H9 (cell line): ENCODE measurements at regions not wholly inside any gene's neighbourhood (a gene's known extent, or its start where the extent isn't known, plus 50 kb on each side); places are given as distances from the start of the nearest gene placed in this dataset.

Source experiments
- DNase-seq: peaks from one replicate; pipeline ENCODE4 v3.0.0-alpha.2; 2017
- H2AFZ ChIP-seq: one replicate; pipeline ENCODE4 v1.6.1; 2013; ENCODE audit warnings: mild to moderate bottlenecking, low read length, control low read depth, moderate library complexity
- H2AK5ac ChIP-seq: 2 replicates; pipeline ENCODE4 v1.6.1; 2013; ENCODE audit warnings: low read length, control low read depth, mixed read lengths; ENCODE audit not compliant: insufficient read length
- H2BK120ac ChIP-seq: one replicate; pipeline ENCODE4 v1.6.1; 2013; ENCODE audit warnings: low read depth, mild to moderate bottlenecking, low read length, control low read depth, inconsistent platforms; ENCODE audit not compliant: poor library complexity, severe bottlenecking
- H2BK12ac ChIP-seq: 2 replicates; pipeline ENCODE4 v1.6.1; 2013; ENCODE audit warnings: low read length, control low read depth, mixed read lengths, low read depth; ENCODE audit not compliant: insufficient read length
- H2BK15ac ChIP-seq: 2 replicates; pipeline ENCODE4 v1.6.1; 2013; ENCODE audit warnings: low read depth, low read length, control low read depth
- H2BK20ac ChIP-seq: one replicate; pipeline ENCODE4 v1.6.1; 2013; ENCODE audit warnings: low read depth, mild to moderate bottlenecking, low read length, control low read depth, inconsistent platforms; ENCODE audit not compliant: poor library complexity, severe bottlenecking
- H2BK5ac ChIP-seq: 2 replicates; pipeline ENCODE4 v1.6.1; 2013; ENCODE audit warnings: low read length, control low read depth, mixed read lengths; ENCODE audit not compliant: insufficient read length
- H3K14ac ChIP-seq: 2 replicates; pipeline ENCODE4 v1.6.1; 2013; ENCODE audit warnings: low read length, control low read depth; ENCODE audit not compliant: insufficient read depth
- H3K18ac ChIP-seq: 2 replicates; pipeline ENCODE4 v1.6.1; 2013; ENCODE audit warnings: low read depth, mild to moderate bottlenecking, mixed read lengths, low read length, control low read depth; ENCODE audit not compliant: insufficient read length
- H3K23ac ChIP-seq: 2 replicates; pipeline ENCODE4 v1.6.1; 2013; ENCODE audit warnings: low read length, control low read depth, mixed read lengths, low read depth; ENCODE audit not compliant: insufficient read length
- H3K23me2 ChIP-seq: 2 replicates; pipeline ENCODE4 v1.6.1; 2013; ENCODE audit warnings: low read depth, mild to moderate bottlenecking, mixed read lengths, low read length, control low read depth; ENCODE audit not compliant: insufficient read length, poor library complexity, severe bottlenecking
- H3K27ac ChIP-seq: 2 replicates; pipeline ENCODE4 v1.5.1; 2013; ENCODE audit warnings: low read length, control low read depth, mixed read lengths, low read depth; ENCODE audit not compliant: insufficient read length
- H3K27me3 ChIP-seq: 2 replicates; pipeline ENCODE4 v1.6.1; 2013; ENCODE audit warnings: low read length, control low read depth, inconsistent platforms; ENCODE audit not compliant: insufficient read depth
- H3K4ac ChIP-seq: 2 replicates; pipeline ENCODE4 v1.6.1; 2013; ENCODE audit warnings: low read depth, mild to moderate bottlenecking, control low read depth, inconsistent platforms, low read length, moderate library complexity
- H3K4me1 ChIP-seq: 2 replicates; pipeline ENCODE4 v1.6.1; 2013; ENCODE audit warnings: low read length, control low read depth, inconsistent platforms; ENCODE audit not compliant: insufficient read depth
- H3K4me2 ChIP-seq: 2 replicates; pipeline ENCODE4 v1.6.1; 2013; ENCODE audit warnings: low read length, control low read depth, mixed read lengths; ENCODE audit not compliant: insufficient read length, insufficient read depth
- H3K56ac ChIP-seq: 2 replicates; pipeline ENCODE4 v1.6.1; 2013; ENCODE audit warnings: low read depth, mild to moderate bottlenecking, mixed read lengths, low read length, control low read depth; ENCODE audit not compliant: insufficient read length
- H3K79me1 ChIP-seq: 2 replicates; pipeline ENCODE4 v1.6.1; 2013; ENCODE audit warnings: low read depth, mild to moderate bottlenecking, moderate library complexity, low read length, control low read depth, inconsistent platforms; ENCODE audit not compliant: insufficient read depth, poor library complexity, severe bottlenecking
- H3K79me2 ChIP-seq: 2 replicates; pipeline ENCODE4 v1.6.1; 2013; ENCODE audit warnings: low read length, control low read depth, inconsistent platforms; ENCODE audit not compliant: insufficient read depth
- H3K9ac ChIP-seq: 2 replicates; pipeline ENCODE4 v1.6.1; 2013; ENCODE audit warnings: low read length, control low read depth, mixed read lengths; ENCODE audit not compliant: insufficient read length; ENCODE audit errors: extremely low read depth
- H3K9me3 ChIP-seq: one replicate; pipeline ENCODE4 v1.6.1; 2013; ENCODE audit warnings: low read depth, low read length, inconsistent platforms; ENCODE audit not compliant: control insufficient read depth
- H3T11ph ChIP-seq: one replicate; pipeline ENCODE4 v1.6.1; 2013; ENCODE audit warnings: mild to moderate bottlenecking, low read length, control low read depth, inconsistent platforms
- H4K20me1 ChIP-seq: one replicate; pipeline ENCODE4 v1.6.1; 2013; ENCODE audit not compliant: control insufficient read depth, insufficient read length, insufficient read depth
- H4K5ac ChIP-seq: 2 replicates; pipeline ENCODE4 v1.6.1; 2013; ENCODE audit warnings: low read depth, mild to moderate bottlenecking, mixed read lengths, low read length, control low read depth; ENCODE audit not compliant: insufficient read length
- H4K8ac ChIP-seq: replicated peaks from 2 replicates; pipeline ENCODE4 v1.6.1; 2013; ENCODE audit warnings: low read length, control low read depth, mixed read lengths, low read depth; ENCODE audit not compliant: insufficient read length
- H4K91ac ChIP-seq: 2 replicates; pipeline ENCODE4 v1.6.1; 2013; ENCODE audit warnings: low read depth, mild to moderate bottlenecking, moderate library complexity, mixed read lengths, low read length, control low read depth; ENCODE audit not compliant: insufficient read length
- H3K27ac Mint-ChIP-seq, 3 experiments: 2 replicates in 2 of 3; 3 replicates in 1 of 3; pipeline ENCODE4 v1.8.0; 2020 to 2021; ENCODE audit warnings: mixed read lengths in 3 of 3, mild to moderate bottlenecking in 1 of 3, moderate library complexity in 1 of 3
- H3K27me3 Mint-ChIP-seq: 2 replicates; pipeline ENCODE4 v1.8.0; 2021; ENCODE audit warnings: low read depth, mild to moderate bottlenecking, moderate library complexity, mixed read lengths
- H3K36me3 Mint-ChIP-seq, 3 experiments: 2 replicates in 2 of 3; 3 replicates in 1 of 3; pipeline ENCODE4 v1.8.0; 2020 to 2021; ENCODE audit warnings: low read depth in 3 of 3, mixed read lengths in 3 of 3; ENCODE audit not compliant: insufficient read depth in 1 of 3
- H3K4me1 Mint-ChIP-seq, 2 experiments: 2 replicates each; pipeline ENCODE4 v1.8.0; 2020; ENCODE audit warnings: mixed read lengths in 2 of 2
- H3K4me3 Mint-ChIP-seq, 2 experiments: 2 replicates in 1 of 2; 3 replicates in 1 of 2; pipeline ENCODE4 v1.8.0; 2020 to 2021; ENCODE audit warnings: mild to moderate bottlenecking in 2 of 2, mixed read lengths in 2 of 2, moderate library complexity in 1 of 2
- H3K9me3 Mint-ChIP-seq, 2 experiments: 2 replicates in 1 of 2; 3 replicates in 1 of 2; pipeline ENCODE4 v1.8.0; 2020; ENCODE audit warnings: mild to moderate bottlenecking in 2 of 2, mixed read lengths in 2 of 2, moderate library complexity in 1 of 2
- CTCF ChIP-seq: fragments of 200-600 bp; sonication (generic); conservative IDR thresholded peaks from 3 replicates; pipeline ENCODE4 v1.8.0; 2021; ENCODE audit warnings: antibody characterized with exemption, mild to moderate bottlenecking
- WGBS: extraction: QIAGEN DNeasy Blood & Tissue Kit; methylation state at CpG from one replicate; pipeline ENCODE4 v1.1.7; 2013; ENCODE audit warnings: missing lambda C conversion rate, low lambda C conversion rate, mixed read lengths; ENCODE audit not compliant: insufficient read length; ENCODE audit errors: extremely low coverage; 5-methylcytosine and 5-hydroxymethylcytosine counted together

GRCh38 chr20:24048024-24048611 is 59.5 kb upstream of the GGTLC1 start:
- Histone ChIP-seq H3K4me2 (no peak overlapping the region), H3K79me2 (no peaks in the 10 kb centered on the region), H3K14ac (no peak overlapping the region), H4K8ac (no peak overlapping the region), H4K5ac (no peak overlapping the region), H2BK120ac (no peak overlapping the region), H3K23me2 (no peaks in the 10 kb centered on the region), H3K27me3 (no peaks in the 10 kb centered on the region), H3K9ac (no peak overlapping the region), H3T11ph (no peak overlapping the region), H3K23ac (no peak overlapping the region), H2BK20ac (no peak overlapping the region), H2BK12ac (no peak overlapping the region), H3K9me3 (no peaks in the 10 kb centered on the region), H4K91ac (no peak overlapping the region), H3K27ac (no peak overlapping the region), H2AFZ (no peak overlapping the region), H2BK5ac (no peak overlapping the region), H3K18ac (no peak overlapping the region), H2BK15ac (no peak overlapping the region), H3K4me1 (no peaks in the 10 kb centered on the region), H3K79me1 (no peaks in the 10 kb centered on the region), H3K4ac (no peak overlapping the region), H3K56ac (no peak overlapping the region), H4K20me1 (no peaks in the 10 kb centered on the region), H2AK5ac (no peak overlapping the region)
- Mint-ChIP-seq H3K9me3 (no peaks in the 10 kb centered on the region), H3K27me3 (no peaks in the 10 kb centered on the region), H3K4me3 (no peak overlapping the region), H3K27ac (no peak overlapping the region), H3K36me3 (no peaks in the 10 kb centered on the region), H3K4me1 (no peaks in the 10 kb centered on the region)
- no CpG with 5 or more reads among the region's 16 CpGs for WGBS
- no peak for DNase-seq
- no peak for TF ChIP-seq CTCF
